ENCODE measurements at regions not wholly inside any gene's neighbourhood (a gene's known extent, or its start where the extent isn't known, plus 50 kb on each side); places are given as distances from the start of the nearest gene placed in this dataset.

DNA sequence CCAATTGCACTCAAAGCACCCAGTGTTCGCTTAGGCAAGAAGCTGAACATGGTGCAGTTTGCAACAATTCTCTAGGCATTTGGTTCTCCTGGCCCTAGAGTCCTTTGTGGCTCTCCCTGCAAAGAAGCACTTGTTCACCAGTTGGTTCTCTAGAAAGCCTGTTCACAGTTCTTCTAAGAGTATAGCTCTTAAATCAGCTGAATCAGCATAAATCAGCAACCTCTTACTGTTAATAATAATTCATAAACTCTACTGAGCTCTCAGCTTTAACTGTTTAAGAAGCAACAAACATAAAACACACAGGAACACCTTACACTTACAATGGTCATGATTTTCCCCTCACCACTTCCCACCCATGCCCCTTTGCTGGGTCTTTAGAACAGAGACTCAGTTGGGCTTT, 56.8 kb upstream of the PPP2R3A start:
- WGBS, 2 donors = 91 to 95% methylated on average over 1 of the region's 1 CpG
- Histone ChIP-seq H3K4me1 (ENCODE audit: control insufficient read depth in 1 of 2, insufficient read depth in 2 of 2, low read length in 2 of 2) (no peaks in the 10 kb centered on the region), H3K9me3 (ENCODE audit: control insufficient read depth, low read length) (no peaks in the 10 kb centered on the region), H3K4me3 (ENCODE audit: low read length in 2 of 2) (no peak overlapping the region), H3K36me3 (ENCODE audit: control insufficient read depth in 1 of 2, insufficient read depth in 2 of 2, low read length in 1 of 2) (no peaks in the 10 kb centered on the region), H3K27me3 (ENCODE audit: control insufficient read depth in 1 of 2, insufficient read depth in 2 of 2, low read length in 1 of 2) (peaks cover 0 to 1% of the 10 kb centered on the region in 2 donors), H3K27ac (ENCODE audit: low read depth in 1 of 2, low read length in 2 of 2) (no peak overlapping the region)
- DNase-seq = no peak
- no peak for ATAC-seq (ENCODE audit: low FRiP score)
- intact Hi-C loops (cut with DNase I) = no loop called here

DNA sequence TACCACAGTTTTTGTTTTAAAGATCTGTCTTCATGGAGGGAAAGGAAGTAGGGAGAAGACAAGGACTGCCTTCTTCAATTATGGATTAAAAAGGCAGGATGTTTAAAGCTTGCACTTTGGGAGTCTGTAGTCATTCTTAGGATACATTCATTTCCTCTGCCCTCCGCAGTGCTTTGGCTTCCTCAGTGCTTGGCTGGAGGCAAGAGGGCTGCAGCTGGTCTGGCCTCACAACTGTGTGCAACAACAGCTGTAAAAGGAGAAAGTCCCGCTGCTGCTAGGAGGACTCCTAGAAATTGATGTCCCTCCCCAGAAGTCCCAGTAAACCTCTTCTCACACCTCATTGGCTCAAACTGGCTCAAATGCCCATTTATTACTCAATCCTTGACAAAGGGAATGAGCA, 54.4 kb upstream of the PPP2R3A start:
- intact Hi-C loops (cut with DNase I) = no loop called here
- ATAC-seq (ENCODE audit: low FRiP score) = no peak
- H3K4me1 ChIP-seq (ENCODE audit: control insufficient read depth in 1 of 2, insufficient read depth in 2 of 2, low read length in 2 of 2) = no peaks in the 10 kb centered on the region
- H3K27me3 ChIP-seq (ENCODE audit: control insufficient read depth in 1 of 2, insufficient read depth in 2 of 2, low read length in 1 of 2) = no peaks in the 10 kb centered on the region
- H3K27ac ChIP-seq (ENCODE audit: low read depth in 1 of 2, low read length in 2 of 2) = no peak overlapping the region
- no peak for DNase-seq
- no peaks in the 10 kb centered on the region for H3K9me3 ChIP-seq (ENCODE audit: control insufficient read depth, low read length)
- no peaks in the 10 kb centered on the region for H3K36me3 ChIP-seq (ENCODE audit: control insufficient read depth in 1 of 2, insufficient read depth in 2 of 2, low read length in 1 of 2)
- H3K4me3 ChIP-seq (ENCODE audit: low read length in 2 of 2) = no peak overlapping the region
- 44 to 48% methylated on average over 2 of the region's 2 CpGs for WGBS, 2 donors

DNA sequence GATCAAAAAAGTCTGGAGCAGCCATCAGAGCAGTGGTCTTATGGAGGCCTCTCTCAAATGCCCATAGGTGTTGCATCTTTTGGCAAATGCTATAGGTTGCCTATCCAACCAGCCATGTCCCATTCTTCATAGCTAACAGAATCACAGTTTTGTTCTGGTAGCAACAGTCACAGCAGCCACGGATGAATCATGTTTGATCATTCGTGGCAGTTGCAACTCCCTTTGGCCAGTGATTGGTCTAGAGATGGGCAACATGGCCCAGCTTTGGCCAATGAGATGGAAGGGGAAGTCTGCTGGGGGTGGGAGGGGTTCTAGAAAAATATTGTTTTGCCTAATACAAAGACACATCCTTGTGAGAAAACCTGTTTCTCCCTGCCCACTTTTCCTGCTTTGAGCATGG, 50.3 kb upstream of the PPP2R3A start:
- DNase-seq (no peak), ATAC-seq (ENCODE audit: low FRiP score) (no peak)
- intact Hi-C loops (cut with DNase I) = no loop called here
- H3K4me3 ChIP-seq (ENCODE audit: low read length in 2 of 2) = no peak overlapping the region
- H3K4me1 ChIP-seq (ENCODE audit: control insufficient read depth in 1 of 2, insufficient read depth in 2 of 2, low read length in 2 of 2) = no peaks in the 10 kb centered on the region
- WGBS, 2 donors = 62 to 63% methylated on average over 2 of the region's 2 CpGs
- no peaks in the 10 kb centered on the region for H3K27me3 ChIP-seq (ENCODE audit: control insufficient read depth in 1 of 2, insufficient read depth in 2 of 2, low read length in 1 of 2)
- H3K27ac ChIP-seq (ENCODE audit: low read depth in 1 of 2, low read length in 2 of 2) = no peak overlapping the region
- H3K36me3 ChIP-seq (ENCODE audit: control insufficient read depth in 1 of 2, insufficient read depth in 2 of 2, low read length in 1 of 2) = no peaks in the 10 kb centered on the region
- H3K9me3 ChIP-seq (ENCODE audit: control insufficient read depth, low read length) = no peaks in the 10 kb centered on the region

Data from aorta (tissue), 5 donors.